NCI-H460 (cell line): ENCODE measurements at regions not wholly inside any gene's neighbourhood (a gene's known extent, or its start where the extent isn't known, plus 50 kb on each side); places are given as distances from the start of the nearest gene placed in this dataset.
"Not testable (repeated sequence)": the region's sequence is repeated elsewhere in the genome, so short reads cannot be mapped to it uniquely, and the experiment has no call there.

Experiments used
- DNase-seq: peaks from one replicate; pipeline ENCODE4 v3.0.0-alpha.2; 2016; ENCODE audit warnings: low read depth; ENCODE audit errors: extremely low read depth

GRCh38 chr6:14383393-14384174 lies 266.0 kb downstream of the CD83 start:
- no peak for DNase-seq

- no peak for DNase-seq
Observed at GRCh38 chr6:14384175-14384949, 266.8 kb downstream of the CD83 start.

GRCh38 chr6:14386263-14386662 lies 268.7 kb downstream of the CD83 start:
- DNase-seq: no peak

GRCh38 chr6:14386668-14387067 lies 269.1 kb downstream of the CD83 start:
- DNase-seq: no peak

GRCh38 chr6:14388371-14388770 lies 270.8 kb downstream of the CD83 start:
- DNase-seq: no peak

- not testable (repeated sequence) for DNase-seq
Observed at GRCh38 chr6:14389776-14390175, 272.2 kb downstream of the CD83 start.

- no peak for DNase-seq
Observed at GRCh38 chr6:14390805-14391204, 273.2 kb downstream of the CD83 start.

- DNase-seq: no peak
Observed at GRCh38 chr6:14393910-14394309, 276.3 kb downstream of the CD83 start.

GRCh38 chr6:14396392-14396791 lies 278.8 kb downstream of the CD83 start:
- DNase-seq: no peak

GRCh38 chr6:14396826-14397517 lies 279.4 kb downstream of the CD83 start:
- DNase-seq: no peak

GRCh38 chr6:14397518-14397901 lies 279.9 kb downstream of the CD83 start:
- DNase-seq: no peak

- DNase-seq: no peak
Observed at GRCh38 chr6:14398953-14399352, 281.4 kb downstream of the CD83 start.

GRCh38 chr6:14399635-14400034 lies 282.1 kb downstream of the CD83 start:
- DNase-seq: no peak

GRCh38 chr6:14401246-14401645 lies 283.7 kb downstream of the CD83 start:
- DNase-seq: no peak

GRCh38 chr6:14406614-14407331 lies 289.2 kb downstream of the CD83 start:
- no peak for DNase-seq

GRCh38 chr6:14408446-14408845 lies 290.9 kb downstream of the CD83 start:
- DNase-seq: no peak

GRCh38 chr6:14412026-14412425 lies 294.5 kb downstream of the CD83 start:
- DNase-seq: no peak

GRCh38 chr6:14415452-14415851 lies 297.9 kb downstream of the CD83 start:
- DNase-seq: no peak

- no peak for DNase-seq
Observed at GRCh38 chr6:14417377-14417776, 299.8 kb downstream of the CD83 start.

- DNase-seq: not testable (repeated sequence)
Observed at GRCh38 chr6:14419224-14419623, 301.7 kb downstream of the CD83 start.

GRCh38 chr6:14422061-14422460 lies 304.5 kb downstream of the CD83 start:
- no peak for DNase-seq
